ENCODE measurements at regions not wholly inside any gene's neighbourhood (a gene's known extent, or its start where the extent isn't known, plus 50 kb on each side); places are given as distances from the start of the nearest gene placed in this dataset.

- Histone ChIP-seq H3K9me2 (replicated peaks; ENCODE audit: control insufficient read depth, low read length) (no peaks in the 10 kb centered on the region), H3F3A (ENCODE audit: control insufficient read depth, insufficient read depth) (no peaks in the 10 kb centered on the region), H3K4me2 (ENCODE audit: low read length) (no peak overlapping the region), H3K79me2 (ENCODE audit: control insufficient read depth, low read length) (no peaks in the 10 kb centered on the region), H3K9me3 (ENCODE audit: control insufficient read depth, insufficient read depth, low read length) (peaks cover 15% of the 10 kb centered on the region; the same call in 1 of the 2 replicates), H3K27me3 (ENCODE audit: control insufficient read depth, low read length) (no peaks in the 10 kb centered on the region), H3K4me1 (ENCODE audit: control insufficient read depth, low read length) (peaks cover 42% of the 10 kb centered on the region), H4K20me1 (ENCODE audit: control insufficient read depth, insufficient read depth, low read depth, low read length) (no peaks in the 10 kb centered on the region), H3K36me3 (ENCODE audit: control insufficient read depth, low read length) (peaks cover 7% of the 10 kb centered on the region), H3K4me3 (ENCODE audit: low read length) (no peak overlapping the region), H3K27ac (ENCODE audit: low read depth, low read length) (no peak overlapping the region)
- TF ChIP-seq EZH2phosphoT487 (IDR thresholded peaks at IDR 0.05; ENCODE audit: borderline replicate concordance, low read length) (no peak), CTCF (IDR thresholded peaks at IDR 0.05; ENCODE audit: low read depth, low read length, poor library complexity, severe bottlenecking) (no peak)
Observed at GRCh38 chr2:7618031-7618430, 700.8 kb downstream of the RNF144A start.

- H3F3A ChIP-seq (ENCODE audit: control insufficient read depth, insufficient read depth): no peaks in the 10 kb centered on the region
- no peak for TF ChIP-seq CTCF (IDR thresholded peaks at IDR 0.05; ENCODE audit: low read depth, low read length, poor library complexity, severe bottlenecking)
- TF ChIP-seq EZH2phosphoT487 (IDR thresholded peaks at IDR 0.05; ENCODE audit: borderline replicate concordance, low read length): no peak
- no peak overlapping the region for H3K4me2 ChIP-seq (ENCODE audit: low read length)
- peaks cover 16% of the 10 kb centered on the region; the same call in 1 of the 2 replicates for H3K9me3 ChIP-seq (ENCODE audit: control insufficient read depth, insufficient read depth, low read length)
- no peaks in the 10 kb centered on the region for H3K79me2 ChIP-seq (ENCODE audit: control insufficient read depth, low read length)
- peaks cover 49% of the 10 kb centered on the region for H3K4me1 ChIP-seq (ENCODE audit: control insufficient read depth, low read length)
- peaks cover 8% of the 10 kb centered on the region for H3K36me3 ChIP-seq (ENCODE audit: control insufficient read depth, low read length)
- H4K20me1 ChIP-seq (ENCODE audit: control insufficient read depth, insufficient read depth, low read depth, low read length): no peaks in the 10 kb centered on the region
- H3K9me2 ChIP-seq (replicated peaks; ENCODE audit: control insufficient read depth, low read length): no peaks in the 10 kb centered on the region
- no peak overlapping the region for H3K4me3 ChIP-seq (ENCODE audit: low read length)
- H3K27me3 ChIP-seq (ENCODE audit: control insufficient read depth, low read length): no peaks in the 10 kb centered on the region
- no peak overlapping the region for H3K27ac ChIP-seq (ENCODE audit: low read depth, low read length)
Observed at GRCh38 chr2:7619203-7619970, 702.2 kb downstream of the RNF144A start.

- peaks cover 12% of the 10 kb centered on the region for H3K36me3 ChIP-seq (ENCODE audit: control insufficient read depth, low read length)
- no peaks in the 10 kb centered on the region for H3K79me2 ChIP-seq (ENCODE audit: control insufficient read depth, low read length)
- H3K4me1 ChIP-seq (ENCODE audit: control insufficient read depth, low read length): peaks cover 58% of the 10 kb centered on the region
- H3K9me2 ChIP-seq (replicated peaks; ENCODE audit: control insufficient read depth, low read length): no peaks in the 10 kb centered on the region
- H3F3A ChIP-seq (ENCODE audit: control insufficient read depth, insufficient read depth): no peaks in the 10 kb centered on the region
- no peak overlapping the region for H3K4me3 ChIP-seq (ENCODE audit: low read length)
- no peak overlapping the region for H3K27ac ChIP-seq (ENCODE audit: low read depth, low read length)
- H3K9me3 ChIP-seq (ENCODE audit: control insufficient read depth, insufficient read depth, low read length): peaks cover 20% of the 10 kb centered on the region; the same call in 1 of the 2 replicates
- no peaks in the 10 kb centered on the region for H3K27me3 ChIP-seq (ENCODE audit: control insufficient read depth, low read length)
- no peak overlapping the region for H3K4me2 ChIP-seq (ENCODE audit: low read length)
- H4K20me1 ChIP-seq (ENCODE audit: control insufficient read depth, insufficient read depth, low read depth, low read length): no peaks in the 10 kb centered on the region
- TF ChIP-seq EZH2phosphoT487 (IDR thresholded peaks at IDR 0.05; ENCODE audit: borderline replicate concordance, low read length) (no peak), CTCF (IDR thresholded peaks at IDR 0.05; ENCODE audit: low read depth, low read length, poor library complexity, severe bottlenecking) (no peak)
Observed at GRCh38 chr2:7620255-7620654, 703.0 kb downstream of the RNF144A start.

Measured in DOHH2 (cell line).